GM10248 (cell line): ENCODE measurements at regions not wholly inside any gene's neighbourhood (a gene's known extent, or its start where the extent isn't known, plus 50 kb on each side); places are given as distances from the start of the nearest gene placed in this dataset.
"Not testable (repeated sequence)": the region's sequence is repeated elsewhere in the genome, so short reads cannot be mapped to it uniquely, and the experiment has no call there.

ENCODE experiments used
- CTCF ChIA-PET: fragments of 300-600 bp; sonication (Branson Sonifier 250); formaldehyde crosslinking; extraction: SDS; loops from one replicate; lab custom pipeline; 2021; ENCODE audit warnings: antibody characterized with exemption; lab: Yijun Ruan, JAX
- POLR2A ChIA-PET: fragments of 350-650 bp; sonication (Branson Sonifier 250); formaldehyde crosslinking; extraction: SDS; loops from one replicate; lab custom pipeline; 2020; ENCODE audit warnings: antibody characterized with exemption; lab: Yijun Ruan, JAX
- DNase-seq: peaks from one replicate; pipeline ENCODE4 v3.0.0; 2012; ENCODE audit errors: extremely low spot score
- CTCF ChIP-seq: IDR thresholded peaks from 2 replicates; pipeline ENCODE4 v1.5.1; 2012; ENCODE audit warnings: mild to moderate bottlenecking, low read depth; ENCODE audit errors: extremely low read depth, missing control alignments, control extremely low read depth

GRCh38 chr11:45737056-45737455 lies 67.9 kb upstream of the SLC35C1 start:
- ChIA-PET CTCF (interaction anchor here (1.3 kb wide), 1 partner anchor 82 kb away, joined by 3 read pairs; no protein-coding TSS in a partner anchor), POLR2A (no interaction called here)
- no peak for TF ChIP-seq CTCF
- no peak for DNase-seq

GRCh38 chr11:45736424-45736823 lies 68.5 kb upstream of the SLC35C1 start:
- no peak for TF ChIP-seq CTCF
- DNase-seq, result no peak
- POLR2A ChIA-PET, result no interaction called here
- CTCF ChIA-PET, result interaction anchor here (1.3 kb wide), 1 partner anchor 82 kb away, joined by 3 read pairs; no protein-coding TSS in a partner anchor

GRCh38 chr11:45733176-45733575 lies 67.8 kb upstream of the CHST1 start:
- POLR2A ChIA-PET, result no interaction called here
- CTCF ChIA-PET, result no interaction called here
- TF ChIP-seq CTCF, result no peak
- DNase-seq, result no peak

- TF ChIP-seq CTCF, result no peak
- ChIA-PET POLR2A (no interaction called here), CTCF (no interaction called here)
- no peak for DNase-seq
Observed at GRCh38 chr11:45732343-45732742, 66.9 kb upstream of the CHST1 start.

- CTCF ChIA-PET, result interaction anchor here (0.8 kb wide), 1 partner anchor 41 kb away, joined by 4 read pairs; no protein-coding TSS in a partner anchor
- DNase-seq, POLR2A ChIA-PET: not testable (repeated sequence)
Observed at GRCh38 chr11:45731171-45731570, 65.7 kb upstream of the CHST1 start.

- POLR2A ChIA-PET, result no interaction called here
- TF ChIP-seq CTCF, result no peak
- CTCF ChIA-PET, result no interaction called here
- DNase-seq, result no peak
Observed at GRCh38 chr11:45730014-45730413, 64.6 kb upstream of the CHST1 start.

GRCh38 chr11:45726493-45727054 lies 61.2 kb upstream of the CHST1 start:
- POLR2A ChIA-PET, result no interaction called here
- CTCF ChIA-PET, result interaction anchor here (1.6 kb wide), 1 partner anchor 45 kb away, joined by 4 read pairs; no protein-coding TSS in a partner anchor
- no peak for DNase-seq
- no peak for TF ChIP-seq CTCF
